ENCODE measurements at regions not wholly inside any gene's neighbourhood (a gene's known extent, or its start where the extent isn't known, plus 50 kb on each side); places are given as distances from the start of the nearest gene placed in this dataset.

DNA sequence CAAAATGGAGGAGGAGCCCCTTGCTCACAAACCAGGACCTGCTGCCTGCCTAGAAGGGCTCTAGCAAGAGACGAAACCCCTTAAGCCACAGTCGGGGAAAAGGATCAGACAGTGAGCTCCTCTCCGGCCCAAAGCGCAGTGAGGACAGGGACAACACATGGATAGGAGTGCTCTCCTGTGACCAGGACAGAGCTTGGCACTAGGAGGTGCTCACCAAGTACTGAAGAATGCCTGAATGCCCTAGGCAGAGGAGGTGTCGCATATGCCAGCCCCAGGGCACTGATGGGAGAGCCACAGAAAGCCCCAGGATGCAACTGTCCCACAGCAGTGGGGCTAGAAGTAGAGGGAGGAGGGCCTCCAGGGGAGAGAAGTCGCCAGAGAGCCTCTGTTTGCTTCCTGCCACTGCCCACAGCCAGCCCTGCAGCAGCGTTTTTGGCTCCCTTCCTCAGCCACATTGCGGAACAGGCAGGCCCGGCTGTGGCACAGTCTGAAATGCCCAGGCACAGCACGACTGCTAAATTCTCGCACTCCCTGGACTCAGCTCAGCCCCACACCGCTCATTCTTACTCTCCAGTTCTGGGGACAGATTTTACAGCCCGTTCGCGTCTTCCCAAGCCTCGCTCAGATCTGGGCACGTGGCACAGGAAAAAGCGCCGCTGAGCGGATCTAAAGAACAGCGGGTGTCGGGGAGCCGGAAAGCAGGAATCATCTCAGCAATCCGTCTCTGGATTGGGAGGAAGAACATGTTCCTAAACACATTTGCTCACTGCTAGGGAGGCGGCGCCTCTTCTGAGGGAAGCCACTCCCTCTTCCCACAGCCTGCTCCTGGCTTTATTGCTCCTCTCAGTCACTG is 98.7 kb upstream of the POU3F3 start:
- intact Hi-C loops (cut with micrococcal nuclease) = no loop called here
- H3K36me3 ChIP-seq (ENCODE audit: control insufficient read depth, insufficient read depth, low read length) = no peaks in the 10 kb centered on the region
- TF ChIP-seq, protein P1, sequence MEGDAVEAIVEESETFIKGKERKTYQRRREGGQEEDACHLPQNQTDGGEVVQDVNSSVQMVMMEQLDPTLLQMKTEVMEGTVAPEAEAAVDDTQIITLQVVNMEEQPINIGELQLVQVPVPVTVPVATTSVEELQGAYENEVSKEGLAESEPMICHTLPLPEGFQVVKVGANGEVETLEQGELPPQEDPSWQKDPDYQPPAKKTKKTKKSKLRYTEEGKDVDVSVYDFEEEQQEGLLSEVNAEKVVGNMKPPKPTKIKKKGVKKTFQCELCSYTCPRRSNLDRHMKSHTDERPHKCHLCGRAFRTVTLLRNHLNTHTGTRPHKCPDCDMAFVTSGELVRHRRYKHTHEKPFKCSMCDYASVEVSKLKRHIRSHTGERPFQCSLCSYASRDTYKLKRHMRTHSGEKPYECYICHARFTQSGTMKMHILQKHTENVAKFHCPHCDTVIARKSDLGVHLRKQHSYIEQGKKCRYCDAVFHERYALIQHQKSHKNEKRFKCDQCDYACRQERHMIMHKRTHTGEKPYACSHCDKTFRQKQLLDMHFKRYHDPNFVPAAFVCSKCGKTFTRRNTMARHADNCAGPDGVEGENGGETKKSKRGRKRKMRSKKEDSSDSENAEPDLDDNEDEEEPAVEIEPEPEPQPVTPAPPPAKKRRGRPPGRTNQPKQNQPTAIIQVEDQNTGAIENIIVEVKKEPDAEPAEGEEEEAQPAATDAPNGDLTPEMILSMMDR (IDR thresholded peaks at IDR 0.05) = no peak
- no peak for DNase-seq
- H3K27ac ChIP-seq (ENCODE audit: low read length) = no peak overlapping the region
- 48% methylated on average over 26 of the region's 26 CpGs for WGBS (ENCODE audit: insufficient coverage)
- Mint-ChIP-seq H3K9me3 (no peaks in the 10 kb centered on the region), H3K4me3 (no peak overlapping the region), H3K27me3 (ENCODE audit: low read depth in 2 of 2) (peaks cover 4 to 14% of the 10 kb centered on the region in 2 donors), H3K36me3 (no peaks in the 10 kb centered on the region), H3K4me1 (no peaks in the 10 kb centered on the region), H3K27ac (no peak overlapping the region)
- no peak overlapping the region for H3K4me3 ChIP-seq (ENCODE audit: low read length)
- no peaks in the 10 kb centered on the region for H3K27me3 ChIP-seq (ENCODE audit: control insufficient read depth, insufficient read depth, low read length)
- no peak for ATAC-seq
- H3K9me3 ChIP-seq (ENCODE audit: control insufficient read depth, insufficient read depth, low read length) = no peaks in the 10 kb centered on the region
- H3K4me1 ChIP-seq (ENCODE audit: control insufficient read depth, insufficient read depth, low read length) = no peaks in the 10 kb centered on the region

DNA sequence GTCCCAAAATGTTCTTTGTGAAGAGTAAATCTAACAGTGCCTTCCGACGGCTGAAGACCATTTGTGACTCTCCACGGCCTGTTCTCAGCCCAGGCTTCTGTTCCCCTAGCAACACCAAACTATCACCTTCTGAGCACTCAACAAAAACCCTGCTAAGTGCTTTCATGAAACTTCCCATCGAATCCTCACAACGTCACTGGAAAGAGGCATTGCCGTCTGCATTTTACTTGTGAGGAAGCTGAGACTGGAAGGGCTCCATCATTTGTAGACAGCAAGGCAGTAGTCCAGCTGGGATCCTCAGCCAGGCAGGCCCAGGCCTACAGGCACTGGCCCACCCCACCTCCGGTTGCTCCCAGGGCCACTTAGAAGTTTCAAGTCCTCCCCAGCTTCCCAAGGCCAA is 97.8 kb upstream of the POU3F3 start:
- Mint-ChIP-seq H3K9me3 (no peaks in the 10 kb centered on the region), H3K4me3 (no peak overlapping the region), H3K4me1 (no peaks in the 10 kb centered on the region), H3K27me3 (ENCODE audit: low read depth in 2 of 2) (peaks cover 6 to 14% of the 10 kb centered on the region in 2 donors), H3K36me3 (no peaks in the 10 kb centered on the region), H3K27ac (no peak overlapping the region)
- Histone ChIP-seq H3K4me3 (ENCODE audit: low read length) (no peak overlapping the region), H3K4me1 (ENCODE audit: control insufficient read depth, insufficient read depth, low read length) (no peaks in the 10 kb centered on the region), H3K36me3 (ENCODE audit: control insufficient read depth, insufficient read depth, low read length) (no peaks in the 10 kb centered on the region), H3K27ac (ENCODE audit: low read length) (no peak overlapping the region), H3K27me3 (ENCODE audit: control insufficient read depth, insufficient read depth, low read length) (no peaks in the 10 kb centered on the region), H3K9me3 (ENCODE audit: control insufficient read depth, insufficient read depth, low read length) (no peaks in the 10 kb centered on the region)
- DNase-seq (no peak), ATAC-seq (no peak)
- intact Hi-C loops (cut with micrococcal nuclease) = no loop called here
- WGBS (ENCODE audit: insufficient coverage) = 91% methylated on average over 7 of the region's 7 CpGs
- TF ChIP-seq, protein P1 (IDR thresholded peaks at IDR 0.05) = no peak

DNA sequence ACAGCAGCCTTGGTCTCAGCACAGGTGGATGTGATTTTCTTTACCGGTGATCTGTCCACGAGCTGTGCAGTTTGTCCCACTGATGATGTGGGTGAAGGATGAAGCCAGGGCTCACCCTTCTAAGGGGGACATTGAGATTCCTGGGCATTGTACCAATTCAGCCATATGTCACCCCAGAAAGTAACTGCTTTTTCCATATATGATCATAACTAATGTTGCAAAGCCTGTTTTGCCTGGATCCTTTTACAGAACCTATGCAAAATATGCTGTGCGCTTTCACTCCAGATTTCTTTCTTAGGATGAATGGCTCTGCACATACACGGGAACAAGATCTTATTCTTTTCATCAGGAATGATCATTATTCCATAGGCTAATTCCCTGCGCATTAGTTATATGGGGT is 96.9 kb upstream of the POU3F3 start:
- Mint-ChIP-seq H3K27me3 (ENCODE audit: low read depth in 2 of 2) (peaks cover 6 to 14% of the 10 kb centered on the region in 2 donors), H3K4me1 (no peaks in the 10 kb centered on the region), H3K27ac (no peak overlapping the region), H3K36me3 (no peaks in the 10 kb centered on the region), H3K4me3 (no peak overlapping the region), H3K9me3 (no peaks in the 10 kb centered on the region)
- Histone ChIP-seq H3K27ac (ENCODE audit: low read length) (no peak overlapping the region), H3K27me3 (ENCODE audit: control insufficient read depth, insufficient read depth, low read length) (no peaks in the 10 kb centered on the region), H3K4me3 (ENCODE audit: low read length) (no peak overlapping the region), H3K36me3 (ENCODE audit: control insufficient read depth, insufficient read depth, low read length) (no peaks in the 10 kb centered on the region), H3K4me1 (ENCODE audit: control insufficient read depth, insufficient read depth, low read length) (no peaks in the 10 kb centered on the region), H3K9me3 (ENCODE audit: control insufficient read depth, insufficient read depth, low read length) (no peaks in the 10 kb centered on the region)
- WGBS (ENCODE audit: insufficient coverage) = 94% methylated on average over 3 of the region's 5 CpGs
- DNase-seq (no peak), ATAC-seq (no peak)
- intact Hi-C loops (cut with micrococcal nuclease) = no loop called here
- TF ChIP-seq, protein P1 (IDR thresholded peaks at IDR 0.05) = no peak

DNA sequence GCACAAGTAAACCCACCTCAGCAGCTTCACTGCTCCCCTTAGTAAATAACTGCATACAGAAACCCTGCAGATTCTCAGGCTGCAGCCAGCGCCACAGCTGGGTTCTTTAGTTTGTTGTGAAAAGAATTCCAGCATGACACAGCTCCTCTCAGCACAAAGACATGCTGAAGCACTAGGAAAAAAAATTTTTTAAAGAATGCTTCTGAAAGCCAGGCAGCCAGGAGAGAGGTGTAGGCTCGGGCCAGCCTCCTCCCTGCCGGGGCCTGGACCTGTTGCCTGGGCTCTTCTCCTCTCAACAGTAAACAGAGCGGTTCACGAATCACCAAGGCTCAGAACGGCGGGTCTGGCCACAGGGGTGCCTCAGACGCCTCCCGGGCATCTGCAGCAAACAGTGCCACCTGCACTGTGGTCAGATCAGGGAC is 95.7 kb upstream of the POU3F3 start:
- no peak overlapping the region for H3K27ac ChIP-seq (ENCODE audit: low read length)
- ATAC-seq (no peak), DNase-seq (no peak)
- H3K27me3 ChIP-seq (ENCODE audit: control insufficient read depth, insufficient read depth, low read length) = no peaks in the 10 kb centered on the region
- no peak overlapping the region for H3K4me3 ChIP-seq (ENCODE audit: low read length)
- H3K36me3 ChIP-seq (ENCODE audit: control insufficient read depth, insufficient read depth, low read length) = no peaks in the 10 kb centered on the region
- intact Hi-C loops (cut with micrococcal nuclease) = no loop called here
- TF ChIP-seq, protein P1 (IDR thresholded peaks at IDR 0.05) = no peak
- Mint-ChIP-seq H3K36me3 (no peaks in the 10 kb centered on the region), H3K27me3 (ENCODE audit: low read depth in 2 of 2) (peaks cover 6 to 14% of the 10 kb centered on the region in 2 donors), H3K4me3 (no peak overlapping the region), H3K4me1 (no peaks in the 10 kb centered on the region), H3K27ac (no peak overlapping the region), H3K9me3 (no peaks in the 10 kb centered on the region)
- H3K9me3 ChIP-seq (ENCODE audit: control insufficient read depth, insufficient read depth, low read length) = no peaks in the 10 kb centered on the region
- no peaks in the 10 kb centered on the region for H3K4me1 ChIP-seq (ENCODE audit: control insufficient read depth, insufficient read depth, low read length)
- 20% methylated on average over 8 of the region's 9 CpGs for WGBS (ENCODE audit: insufficient coverage)

Data from natural killer cell (primary cell).